Liver (tissue), 2 donors: ENCODE measurements at regions not wholly inside any gene's neighbourhood (a gene's known extent, or its start where the extent isn't known, plus 50 kb on each side); places are given as distances from the start of the nearest gene placed in this dataset.

Source experiments
- CTCF ChIP-seq: fragments of 150-350 bp; IDR thresholded peaks from 2 replicates; pipeline ENCODE4 v1.5.1; 2017; ENCODE audit warnings: improper control_type of control experiment, low read depth, low read length; ENCODE audit not compliant: missing input control
- MAX ChIP-seq: IDR thresholded peaks from 2 replicates; pipeline ENCODE4 v1.6.1; 2016; ENCODE audit warnings: antibody characterized with exemption
- YY1 ChIP-seq: IDR thresholded peaks from 2 replicates; pipeline ENCODE4 v1.6.1; 2016; ENCODE audit warnings: antibody characterized with exemption, mild to moderate bottlenecking
- donor health status: healthy.

GRCh38 chr14:29391231-29391630, 536.4 kb downstream of the PRKD1 start:
- no peak for TF ChIP-seq CTCF
- no peak for TF ChIP-seq YY1
- TF ChIP-seq MAX: no peak
